Endodermal cell (in vitro differentiated cells): ENCODE measurements at regions not wholly inside any gene's neighbourhood (a gene's known extent, or its start where the extent isn't known, plus 50 kb on each side); places are given as distances from the start of the nearest gene placed in this dataset.

Experiments
- DNase-seq: peaks from one replicate; pipeline ENCODE4 v3.0.0-alpha.2; 2017
- H3K27ac ChIP-seq: 2 replicates; pipeline ENCODE4 v1.5.1; 2013; ENCODE audit warnings: mild to moderate bottlenecking, low read depth, low read length, moderate library complexity
- H3K27me3 ChIP-seq: 2 replicates; pipeline ENCODE4 v1.6.1; 2013; ENCODE audit warnings: mild to moderate bottlenecking, low read length, moderate library complexity; ENCODE audit not compliant: insufficient read depth, control insufficient read depth, poor library complexity, severe bottlenecking
- H3K36me3 ChIP-seq: 2 replicates; pipeline ENCODE4 v1.7.0; 2013; ENCODE audit warnings: mild to moderate bottlenecking, low read length, moderate library complexity; ENCODE audit not compliant: control insufficient read depth, insufficient read depth
- H3K4me1 ChIP-seq: one replicate; pipeline ENCODE4 v1.7.0; 2013; ENCODE audit warnings: low read length; ENCODE audit not compliant: control insufficient read depth, insufficient read depth
- H3K4me3 ChIP-seq: 2 replicates; pipeline ENCODE4 v1.5.1; 2013; ENCODE audit warnings: mild to moderate bottlenecking, low read length, moderate library complexity
- H3K9ac ChIP-seq: 2 replicates; pipeline ENCODE4 v1.6.1; 2013; ENCODE audit warnings: mild to moderate bottlenecking, low read length, moderate library complexity; ENCODE audit not compliant: poor library complexity, severe bottlenecking; ENCODE audit errors: extremely low read depth
- H3K9me3 ChIP-seq: 2 replicates; pipeline ENCODE4 v1.6.1; 2013; ENCODE audit warnings: mild to moderate bottlenecking, low read length, moderate library complexity; ENCODE audit not compliant: control insufficient read depth
- H3K27ac Mint-ChIP-seq: 2 replicates; pipeline ENCODE4 v1.8.0; 2020; ENCODE audit warnings: mixed read lengths
- H3K27me3 Mint-ChIP-seq: 2 replicates; pipeline ENCODE4 v1.8.0; 2021; ENCODE audit warnings: mild to moderate bottlenecking, mixed read lengths; ENCODE audit not compliant: insufficient read depth
- H3K36me3 Mint-ChIP-seq: 2 replicates; pipeline ENCODE4 v1.8.0; 2020; ENCODE audit warnings: low read depth, mixed read lengths
- H3K4me1 Mint-ChIP-seq: 2 replicates; pipeline ENCODE4 v1.8.0; 2020; ENCODE audit warnings: mixed read lengths
- H3K4me3 Mint-ChIP-seq: 2 replicates; pipeline ENCODE4 v1.8.0; 2020; ENCODE audit warnings: mild to moderate bottlenecking, moderate library complexity, mixed read lengths
- H3K9me3 Mint-ChIP-seq: 2 replicates; pipeline ENCODE4 v1.8.0; 2020; ENCODE audit warnings: mild to moderate bottlenecking, mixed read lengths
- CTCF ChIP-seq: fragments of 200-600 bp; sonication (generic); conservative IDR thresholded peaks from 2 replicates; pipeline ENCODE4 v1.5.0; 2021; ENCODE audit warnings: antibody characterized with exemption, mild to moderate bottlenecking
- WGBS, 2 experiments: methylation state at CpG; one replicate each; pipeline versions ENCODE4 v1.1.5 to v1.1.7; 2013; ENCODE audit warnings: missing lambda C conversion rate in 2 of 2, mixed read lengths in 1 of 2; ENCODE audit not compliant: insufficient coverage in 1 of 2, insufficient read length in 1 of 2; 5-methylcytosine and 5-hydroxymethylcytosine counted together

GRCh38 chr1:216937491-216937890 is 214.3 kb upstream of the ESRRG start:
- H3K9me3 Mint-ChIP-seq = no peaks in the 10 kb centered on the region
- TF ChIP-seq CTCF = no peak
- H3K4me3 Mint-ChIP-seq = no peak overlapping the region
- no peak overlapping the region for H3K9ac ChIP-seq
- H3K36me3 Mint-ChIP-seq = peaks cover 2% of the 10 kb centered on the region
- peaks cover 19% of the 10 kb centered on the region for H3K4me1 Mint-ChIP-seq
- no peak overlapping the region for H3K27ac ChIP-seq
- DNase-seq = peak; percentile 51
- no peaks in the 10 kb centered on the region for H3K4me1 ChIP-seq
- no peaks in the 10 kb centered on the region for H3K27me3 Mint-ChIP-seq
- H3K4me3 ChIP-seq = no peak overlapping the region
- H3K9me3 ChIP-seq = no peaks in the 10 kb centered on the region
- H3K36me3 ChIP-seq = no peaks in the 10 kb centered on the region
- 0 to 16% methylated on average over 1 of the region's 1 CpG for WGBS, 2 experiments
- no peaks in the 10 kb centered on the region for H3K27me3 ChIP-seq
- no peak overlapping the region for H3K27ac Mint-ChIP-seq

- H3K4me3 ChIP-seq = no peak overlapping the region
- H3K27ac Mint-ChIP-seq = no peak overlapping the region
- no peaks in the 10 kb centered on the region for H3K9me3 ChIP-seq
- H3K9me3 Mint-ChIP-seq = no peaks in the 10 kb centered on the region
- no peaks in the 10 kb centered on the region for H3K27me3 Mint-ChIP-seq
- H3K27me3 ChIP-seq = no peaks in the 10 kb centered on the region
- no peak overlapping the region for H3K4me3 Mint-ChIP-seq
- TF ChIP-seq CTCF = no peak
- H3K4me1 Mint-ChIP-seq = peaks cover 19% of the 10 kb centered on the region
- WGBS, 2 experiments = 62% methylated on average over 1 of the region's 1 CpG; no CpG with 5 or more reads in 1 of the 2 experiments
- H3K4me1 ChIP-seq = no peaks in the 10 kb centered on the region
- no peak overlapping the region for H3K27ac ChIP-seq
- DNase-seq = peak; percentile 61
- no peak overlapping the region for H3K9ac ChIP-seq
- H3K36me3 ChIP-seq = no peaks in the 10 kb centered on the region
- H3K36me3 Mint-ChIP-seq = peaks cover 2% of the 10 kb centered on the region
Observed at GRCh38 chr1:216936779-216937178, 213.6 kb upstream of the ESRRG start.

DNA sequence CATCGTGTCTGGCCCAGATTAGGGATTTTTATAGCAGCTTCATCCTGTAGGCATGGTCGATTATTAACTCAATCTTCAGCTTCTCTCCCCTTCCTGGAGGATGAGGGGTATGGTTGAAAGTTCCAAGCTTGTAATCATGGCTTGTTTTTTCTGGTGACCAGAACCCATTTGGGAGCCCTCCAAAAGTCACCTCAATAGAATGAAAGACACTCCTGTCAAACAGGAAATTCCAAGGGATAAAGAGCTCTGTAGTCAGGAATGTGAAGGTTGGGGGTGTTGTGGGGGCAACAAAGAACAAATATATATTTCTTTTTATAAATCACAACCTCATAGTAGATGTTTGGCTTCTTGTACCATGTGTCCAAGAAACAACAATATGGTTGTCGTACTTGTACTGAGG is 212.7 kb upstream of the ESRRG start:
- no peak overlapping the region for H3K4me3 Mint-ChIP-seq
- H3K4me1 ChIP-seq = no peaks in the 10 kb centered on the region
- peaks cover 19% of the 10 kb centered on the region for H3K4me1 Mint-ChIP-seq
- TF ChIP-seq CTCF = no peak
- no peaks in the 10 kb centered on the region for H3K9me3 ChIP-seq
- no peak overlapping the region for H3K4me3 ChIP-seq
- H3K27me3 ChIP-seq = no peaks in the 10 kb centered on the region
- H3K27me3 Mint-ChIP-seq = no peaks in the 10 kb centered on the region
- H3K36me3 ChIP-seq = no peaks in the 10 kb centered on the region
- peaks cover 2% of the 10 kb centered on the region for H3K36me3 Mint-ChIP-seq
- 92% methylated on average over 3 of the region's 3 CpGs; no CpG with 5 or more reads in 1 of the 2 experiments for WGBS, 2 experiments
- no peak overlapping the region for H3K27ac Mint-ChIP-seq
- DNase-seq = no peak
- H3K27ac ChIP-seq = no peak overlapping the region
- no peaks in the 10 kb centered on the region for H3K9me3 Mint-ChIP-seq
- H3K9ac ChIP-seq = no peak overlapping the region
